ENCODE measurements at regions not wholly inside any gene's neighbourhood (a gene's known extent, or its start where the extent isn't known, plus 50 kb on each side); places are given as distances from the start of the nearest gene placed in this dataset.

- Histone ChIP-seq H3K56ac (ENCODE audit: insufficient read length, low read depth, low read length) (no peak overlapping the region), H3K4me2 (ENCODE audit: insufficient read depth, insufficient read length, low read length) (no peak overlapping the region), H4K91ac (ENCODE audit: insufficient read length, low read depth, low read length) (no peak overlapping the region), H2BK20ac (ENCODE audit: low read depth, low read length, poor library complexity, severe bottlenecking) (no peak overlapping the region), H3K4ac (ENCODE audit: low read depth, low read length) (no peak overlapping the region), H2AK5ac (ENCODE audit: insufficient read length, low read length) (no peak overlapping the region), H2BK15ac (ENCODE audit: low read depth, low read length) (no peak overlapping the region), H4K5ac (ENCODE audit: insufficient read length, low read depth, low read length) (no peak overlapping the region), H3K9me3 (ENCODE audit: control insufficient read depth, low read depth, low read length) (no peaks in the 10 kb centered on the region), H4K8ac (replicated peaks; ENCODE audit: insufficient read length, low read depth, low read length) (no peak overlapping the region), H3K23ac (ENCODE audit: insufficient read length, low read depth, low read length) (no peak overlapping the region), H2BK12ac (ENCODE audit: insufficient read length, low read depth, low read length) (no peak overlapping the region), H2BK120ac (ENCODE audit: low read depth, low read length, poor library complexity, severe bottlenecking) (no peak overlapping the region), H3K27me3 (ENCODE audit: insufficient read depth, low read length) (no peaks in the 10 kb centered on the region), H3K9ac (ENCODE audit: extremely low read depth, insufficient read length, low read length) (no peak overlapping the region), H3K79me1 (ENCODE audit: insufficient read depth, low read depth, low read length, poor library complexity, severe bottlenecking) (no peaks in the 10 kb centered on the region), H2BK5ac (ENCODE audit: insufficient read length, low read length) (no peak overlapping the region), H3T11ph (ENCODE audit: low read length) (no peak overlapping the region), H3K23me2 (ENCODE audit: insufficient read length, low read depth, low read length, poor library complexity, severe bottlenecking) (no peaks in the 10 kb centered on the region), H4K20me1 (ENCODE audit: control insufficient read depth, insufficient read depth, insufficient read length) (no peaks in the 10 kb centered on the region), H3K79me2 (ENCODE audit: insufficient read depth, low read length) (no peaks in the 10 kb centered on the region), H2AFZ (ENCODE audit: low read length) (no peak overlapping the region), H3K27ac (ENCODE audit: insufficient read length, low read depth, low read length) (no peak overlapping the region), H3K4me1 (ENCODE audit: insufficient read depth, low read length) (peaks cover 10% of the 10 kb centered on the region), H3K18ac (ENCODE audit: insufficient read length, low read depth, low read length) (no peak overlapping the region), H3K14ac (ENCODE audit: insufficient read depth, low read length) (no peak overlapping the region)
- Mint-ChIP-seq H3K36me3 (ENCODE audit: insufficient read depth in 1 of 3, low read depth in 3 of 3) (no peaks in the 10 kb centered on the region), H3K4me3 (no peak overlapping the region), H3K9me3 (no peaks in the 10 kb centered on the region), H3K27ac (no peak overlapping the region), H3K27me3 (ENCODE audit: low read depth) (no peaks in the 10 kb centered on the region), H3K4me1 (peaks cover 33 to 36% of the 10 kb centered on the region in 2 experiments)
- no peak for DNase-seq
- no peak for TF ChIP-seq CTCF (conservative IDR thresholded peaks at IDR 0.05)
Measured at GRCh38 chr5:110053824-110054223, 364.1 kb downstream of the MAN2A1 start.

Data from H9 (cell line).